ENCODE measurements at regions not wholly inside any gene's neighbourhood (a gene's known extent, or its start where the extent isn't known, plus 50 kb on each side); places are given as distances from the start of the nearest gene placed in this dataset.

DNA sequence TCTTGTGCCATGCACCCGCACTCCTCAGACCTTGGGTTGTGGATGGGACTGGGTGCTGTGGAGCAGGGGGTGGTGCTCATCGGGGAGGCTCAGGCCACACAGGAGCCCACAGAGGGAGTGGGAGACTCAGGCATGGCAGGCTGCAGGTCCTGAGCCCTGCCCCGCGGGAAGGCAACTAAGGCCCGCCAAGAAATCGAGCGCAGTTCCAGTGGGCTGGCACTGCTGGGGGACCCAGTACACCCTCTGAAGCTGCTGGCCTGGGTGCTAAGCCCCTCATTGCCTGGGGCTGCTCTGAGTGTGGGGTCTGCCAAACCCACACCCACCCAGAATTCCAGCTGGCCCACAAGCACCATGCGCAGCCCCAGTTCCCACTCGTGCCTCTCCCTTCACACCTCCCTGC lies 450.5 kb upstream of the FGF16 start:
- no peak overlapping the region for H2AFZ ChIP-seq (ENCODE audit: control insufficient read depth, low read length)
- no peaks in the 10 kb centered on the region for H3K9me3 ChIP-seq (ENCODE audit: control insufficient read depth, low read depth, low read length)
- H3K36me3 ChIP-seq (ENCODE audit: control insufficient read depth in 2 of 2, extremely low read depth in 1 of 2, insufficient read depth in 2 of 2, low read length in 2 of 2): no peaks in the 10 kb centered on the region
- FAIRE-seq (no peak), DNase-seq (ENCODE audit: low read depth, low spot score) (no peak)
- H3K4me3 ChIP-seq (ENCODE audit: control insufficient read depth in 2 of 3, extremely low read depth in 1 of 3, insufficient read depth in 2 of 3, low read depth in 1 of 3, low read length in 3 of 3): no peak overlapping the region
- H3K4me2 ChIP-seq (ENCODE audit: control insufficient read depth, extremely low read depth, insufficient read depth, low read depth, low read length): no peak overlapping the region
- dilution Hi-C loops (cut with MboI; ENCODE audit: extremely low pct_ligation_motif_present, low sequenced_read_pairs): no loop called here
- no peak overlapping the region for H3K9ac ChIP-seq (ENCODE audit: control insufficient read depth, extremely low read depth, insufficient read depth, low read length)
- no peaks in the 10 kb centered on the region for H3K27me3 ChIP-seq (ENCODE audit: control insufficient read depth, extremely low read depth, insufficient read depth, low read length)
- no peak overlapping the region for H3K27ac ChIP-seq (ENCODE audit: control insufficient read depth, insufficient read depth, low read length)
- no peaks in the 10 kb centered on the region for H3K9me1 ChIP-seq (ENCODE audit: control insufficient read depth, extremely low read depth, insufficient read depth, low read length)
- no peaks in the 10 kb centered on the region for H3K79me2 ChIP-seq (ENCODE audit: control insufficient read depth, insufficient read depth, low read length)
- H3K4me1 ChIP-seq (ENCODE audit: control insufficient read depth, extremely low read depth, insufficient read depth, low read length): no peaks in the 10 kb centered on the region
- TF ChIP-seq EZH2 (IDR thresholded peaks at IDR 0.05; ENCODE audit: low read length): no peak
- TF ChIP-seq, protein P1, sequence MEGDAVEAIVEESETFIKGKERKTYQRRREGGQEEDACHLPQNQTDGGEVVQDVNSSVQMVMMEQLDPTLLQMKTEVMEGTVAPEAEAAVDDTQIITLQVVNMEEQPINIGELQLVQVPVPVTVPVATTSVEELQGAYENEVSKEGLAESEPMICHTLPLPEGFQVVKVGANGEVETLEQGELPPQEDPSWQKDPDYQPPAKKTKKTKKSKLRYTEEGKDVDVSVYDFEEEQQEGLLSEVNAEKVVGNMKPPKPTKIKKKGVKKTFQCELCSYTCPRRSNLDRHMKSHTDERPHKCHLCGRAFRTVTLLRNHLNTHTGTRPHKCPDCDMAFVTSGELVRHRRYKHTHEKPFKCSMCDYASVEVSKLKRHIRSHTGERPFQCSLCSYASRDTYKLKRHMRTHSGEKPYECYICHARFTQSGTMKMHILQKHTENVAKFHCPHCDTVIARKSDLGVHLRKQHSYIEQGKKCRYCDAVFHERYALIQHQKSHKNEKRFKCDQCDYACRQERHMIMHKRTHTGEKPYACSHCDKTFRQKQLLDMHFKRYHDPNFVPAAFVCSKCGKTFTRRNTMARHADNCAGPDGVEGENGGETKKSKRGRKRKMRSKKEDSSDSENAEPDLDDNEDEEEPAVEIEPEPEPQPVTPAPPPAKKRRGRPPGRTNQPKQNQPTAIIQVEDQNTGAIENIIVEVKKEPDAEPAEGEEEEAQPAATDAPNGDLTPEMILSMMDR (optimal IDR thresholded peaks at IDR 0.05 in 1 of 3, IDR thresholded peaks at IDR 0.05 in 1 of 3, conservative IDR thresholded peaks at IDR 0.05 in 1 of 3; ENCODE audit: extremely low read depth in 1 of 3, insufficient read depth in 2 of 3, low read length in 3 of 3): no peak
- no peaks in the 10 kb centered on the region for H4K20me1 ChIP-seq (ENCODE audit: control insufficient read depth, extremely low read depth, insufficient read depth, low read length)

DNA sequence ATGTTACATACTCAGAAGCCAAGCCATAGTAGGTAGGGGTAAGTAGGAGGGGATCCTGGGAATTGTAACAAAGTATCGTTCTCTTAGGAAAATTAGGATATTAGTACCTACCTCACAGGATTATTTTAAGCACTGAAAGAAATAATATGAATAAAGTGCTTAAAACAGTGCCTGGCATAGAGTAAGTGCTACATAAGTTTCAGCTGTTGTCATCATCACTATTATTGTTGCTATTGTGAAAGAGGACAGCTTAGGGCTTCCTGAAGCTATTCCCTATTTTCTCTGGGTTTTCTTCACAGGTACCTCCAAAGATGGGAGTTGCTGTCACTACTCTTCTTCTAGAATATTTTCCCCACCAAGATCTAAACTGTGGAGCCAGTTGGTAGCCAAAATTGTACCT lies 443.7 kb upstream of the FGF16 start:
- H3K4me3 ChIP-seq (ENCODE audit: control insufficient read depth in 2 of 3, extremely low read depth in 1 of 3, insufficient read depth in 2 of 3, low read depth in 1 of 3, low read length in 3 of 3): no peak overlapping the region
- no peak overlapping the region for H3K9ac ChIP-seq (ENCODE audit: control insufficient read depth, extremely low read depth, insufficient read depth, low read length)
- no peak overlapping the region for H3K4me2 ChIP-seq (ENCODE audit: control insufficient read depth, extremely low read depth, insufficient read depth, low read depth, low read length)
- H3K27me3 ChIP-seq (ENCODE audit: control insufficient read depth, extremely low read depth, insufficient read depth, low read length): no peaks in the 10 kb centered on the region
- no peaks in the 10 kb centered on the region for H3K9me1 ChIP-seq (ENCODE audit: control insufficient read depth, extremely low read depth, insufficient read depth, low read length)
- H3K9me3 ChIP-seq (ENCODE audit: control insufficient read depth, low read depth, low read length): no peaks in the 10 kb centered on the region
- FAIRE-seq (no peak), DNase-seq (ENCODE audit: low read depth, low spot score) (no peak)
- no peak for TF ChIP-seq EZH2 (IDR thresholded peaks at IDR 0.05; ENCODE audit: low read length)
- TF ChIP-seq, protein P1 (optimal IDR thresholded peaks at IDR 0.05 in 1 of 3, IDR thresholded peaks at IDR 0.05 in 1 of 3, conservative IDR thresholded peaks at IDR 0.05 in 1 of 3; ENCODE audit: extremely low read depth in 1 of 3, insufficient read depth in 2 of 3, low read length in 3 of 3): no peak
- H2AFZ ChIP-seq (ENCODE audit: control insufficient read depth, low read length): no peak overlapping the region
- dilution Hi-C loops (cut with MboI; ENCODE audit: extremely low pct_ligation_motif_present, low sequenced_read_pairs): no loop called here
- no peaks in the 10 kb centered on the region for H3K4me1 ChIP-seq (ENCODE audit: control insufficient read depth, extremely low read depth, insufficient read depth, low read length)
- no peaks in the 10 kb centered on the region for H3K36me3 ChIP-seq (ENCODE audit: control insufficient read depth in 2 of 2, extremely low read depth in 1 of 2, insufficient read depth in 2 of 2, low read length in 2 of 2)
- no peak overlapping the region for H3K27ac ChIP-seq (ENCODE audit: control insufficient read depth, insufficient read depth, low read length)
- H3K79me2 ChIP-seq (ENCODE audit: control insufficient read depth, insufficient read depth, low read length): no peaks in the 10 kb centered on the region
- H4K20me1 ChIP-seq (ENCODE audit: control insufficient read depth, extremely low read depth, insufficient read depth, low read length): no peaks in the 10 kb centered on the region
